Choroid plexus epithelial cell (primary cell): ENCODE measurements at regions not wholly inside any gene's neighbourhood (a gene's known extent, or its start where the extent isn't known, plus 50 kb on each side); places are given as distances from the start of the nearest gene placed in this dataset.

Experiments used
- DNase-seq: peaks from one replicate; pipeline ENCODE4 v3.0.0-alpha.2; 2010; ENCODE audit warnings: low read depth
- H3K4me3 ChIP-seq: 2 replicates; pipeline ENCODE4 v1.5.1; 2011; ENCODE audit warnings: low read depth, mild to moderate bottlenecking, control low read depth, low read length, moderate library complexity
- TF ChIP-seq, protein P1 (sequence below): conservative IDR thresholded peaks from 2 replicates; pipeline ENCODE4 v1.5.1; 2011; ENCODE audit warnings: low read depth, mild to moderate bottlenecking, control low read depth, inconsistent platforms, low read length, moderate library complexity

DNA sequence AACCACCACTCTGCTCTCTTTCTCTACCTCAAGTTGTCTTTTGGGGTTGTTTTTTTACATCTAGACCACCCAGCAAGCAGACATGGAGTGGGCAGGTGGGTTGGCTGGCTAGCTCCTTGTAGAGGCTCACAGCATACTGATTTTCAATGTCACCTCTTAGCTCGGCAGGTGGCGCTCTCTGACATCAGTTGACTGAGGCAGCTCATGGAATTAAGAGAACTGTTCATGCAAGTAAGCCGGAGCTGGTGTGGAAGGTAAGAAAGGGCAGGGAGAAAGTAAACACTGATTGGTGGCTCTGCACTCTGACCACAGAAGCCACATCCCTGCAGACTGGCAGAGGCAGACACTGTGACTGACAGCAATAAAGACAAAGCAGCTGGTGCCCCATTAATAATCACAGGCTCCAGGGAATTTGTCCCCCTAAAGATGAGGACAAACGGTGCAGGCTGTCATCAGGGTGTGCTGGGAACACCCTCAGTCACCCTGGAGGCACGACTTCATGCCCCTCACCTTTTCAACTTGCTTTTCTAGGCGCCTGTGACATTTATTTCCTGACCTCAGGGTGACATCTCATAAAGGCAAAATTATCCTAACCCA is 226.8 kb downstream of the LMX1A start:
- H3K4me3 ChIP-seq, result no peak overlapping the region

DNA sequence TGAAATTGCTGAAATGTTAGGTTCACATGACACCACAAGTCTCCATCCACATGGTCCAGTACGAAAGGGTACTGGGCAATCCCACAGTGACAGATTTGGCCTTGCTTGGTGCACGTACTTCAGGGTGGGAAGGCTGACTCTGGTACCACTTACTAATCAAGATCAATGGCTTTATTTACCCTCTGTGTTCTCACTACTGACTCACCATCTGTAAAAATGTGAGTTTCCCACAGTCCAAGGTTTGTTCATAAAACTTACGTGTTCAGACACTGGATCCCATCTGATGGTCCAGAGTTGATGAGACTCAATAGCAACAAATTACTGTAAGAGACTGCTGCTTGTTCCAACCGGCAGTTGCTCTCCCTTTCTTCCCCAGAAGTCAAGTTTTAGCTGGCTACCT is 231.7 kb downstream of the LMX1A start:
- DNase-seq, result no peak
- TF ChIP-seq, protein P1, sequence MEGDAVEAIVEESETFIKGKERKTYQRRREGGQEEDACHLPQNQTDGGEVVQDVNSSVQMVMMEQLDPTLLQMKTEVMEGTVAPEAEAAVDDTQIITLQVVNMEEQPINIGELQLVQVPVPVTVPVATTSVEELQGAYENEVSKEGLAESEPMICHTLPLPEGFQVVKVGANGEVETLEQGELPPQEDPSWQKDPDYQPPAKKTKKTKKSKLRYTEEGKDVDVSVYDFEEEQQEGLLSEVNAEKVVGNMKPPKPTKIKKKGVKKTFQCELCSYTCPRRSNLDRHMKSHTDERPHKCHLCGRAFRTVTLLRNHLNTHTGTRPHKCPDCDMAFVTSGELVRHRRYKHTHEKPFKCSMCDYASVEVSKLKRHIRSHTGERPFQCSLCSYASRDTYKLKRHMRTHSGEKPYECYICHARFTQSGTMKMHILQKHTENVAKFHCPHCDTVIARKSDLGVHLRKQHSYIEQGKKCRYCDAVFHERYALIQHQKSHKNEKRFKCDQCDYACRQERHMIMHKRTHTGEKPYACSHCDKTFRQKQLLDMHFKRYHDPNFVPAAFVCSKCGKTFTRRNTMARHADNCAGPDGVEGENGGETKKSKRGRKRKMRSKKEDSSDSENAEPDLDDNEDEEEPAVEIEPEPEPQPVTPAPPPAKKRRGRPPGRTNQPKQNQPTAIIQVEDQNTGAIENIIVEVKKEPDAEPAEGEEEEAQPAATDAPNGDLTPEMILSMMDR, result no peak
- H3K4me3 ChIP-seq, result no peak overlapping the region

More for the DNA sequence above, 226.8 kb downstream of the LMX1A start:
- TF ChIP-seq, protein P1, result peak; percentile 67
- peak; percentile 62 for DNase-seq

DNA sequence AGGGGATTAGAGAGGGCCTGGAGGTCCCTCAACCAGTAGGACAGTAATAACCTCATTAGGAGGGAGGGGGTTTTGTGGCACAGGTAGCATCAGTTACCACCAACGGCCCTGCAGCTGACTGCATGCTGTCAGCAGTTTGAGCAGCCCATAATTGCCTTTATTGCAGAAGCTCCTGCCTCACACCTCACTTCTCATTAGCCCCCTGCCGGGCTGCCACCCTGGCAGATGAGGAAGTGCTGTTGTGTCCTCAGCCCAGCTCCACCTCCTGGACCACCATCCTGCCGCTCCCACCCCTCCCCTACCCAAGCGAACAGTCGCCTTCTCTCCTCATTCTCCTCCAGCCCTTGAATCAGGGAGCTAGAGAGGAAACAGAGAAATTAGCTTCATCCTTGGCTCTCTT is 237.4 kb downstream of the LMX1A start:
- TF ChIP-seq, protein P1, result no peak
- DNase-seq, result no peak
- H3K4me3 ChIP-seq, result no peak overlapping the region

DNA sequence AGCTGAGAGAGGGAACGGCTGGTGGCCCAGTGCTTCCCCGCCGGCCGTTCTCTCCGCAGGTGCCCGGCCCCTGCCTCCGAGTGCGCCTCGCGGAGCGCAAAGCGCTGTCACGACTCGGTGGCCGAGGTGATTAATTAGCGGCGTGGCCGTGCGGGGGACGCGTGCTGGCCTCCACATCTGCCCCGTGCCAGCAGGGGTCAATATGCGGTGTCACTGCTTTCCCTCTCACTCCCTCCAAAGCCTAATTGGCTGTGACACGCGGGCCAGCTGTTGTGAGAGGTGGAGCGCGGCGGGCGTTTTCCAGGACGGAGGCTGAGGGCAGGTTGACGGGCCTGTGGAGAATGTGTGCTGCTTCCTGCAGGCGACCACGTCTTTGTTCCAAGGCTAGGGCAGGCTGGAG is 239.0 kb downstream of the LMX1A start:
- TF ChIP-seq, protein P1, result no peak
- no peak for DNase-seq
- H3K4me3 ChIP-seq, result no peak overlapping the region

- H3K4me3 ChIP-seq, result no peak overlapping the region
- TF ChIP-seq, protein P1, result no peak
- peak; percentile 73 for DNase-seq
Measured at GRCh38 chr1:165116732-165117131, 239.8 kb downstream of the LMX1A start.

- TF ChIP-seq, protein P1, result no peak
- H3K4me3 ChIP-seq, result no peak overlapping the region
Measured at GRCh38 chr1:165116171-165116570, 240.3 kb downstream of the LMX1A start.

GRCh38 chr1:165114889-165115285 is 241.6 kb downstream of the LMX1A start:
- TF ChIP-seq, protein P1, result no peak

More at GRCh38 chr1:165116171-165116570, 240.3 kb downstream of the LMX1A start:
- DNase-seq, result no peak

More at GRCh38 chr1:165114889-165115285, 241.6 kb downstream of the LMX1A start:
- DNase-seq, result no peak
- H3K4me3 ChIP-seq, result no peak overlapping the region
